NB4 (cell line): ENCODE measurements at regions not wholly inside any gene's neighbourhood (a gene's known extent, or its start where the extent isn't known, plus 50 kb on each side); places are given as distances from the start of the nearest gene placed in this dataset.

Experiments used
- CTCF ChIP-seq: IDR thresholded peaks from one replicate; pipeline ENCODE4 v1.5.1; 2012; ENCODE audit warnings: low read depth, low read length
- POLR2A ChIP-seq: IDR thresholded peaks from 2 replicates; pipeline ENCODE4 v1.6.1; 2011; ENCODE audit warnings: mild to moderate bottlenecking; ENCODE audit not compliant: insufficient read length; ENCODE audit errors: extremely low read depth

GRCh38 chr10:10302689-10303088, 715.0 kb upstream of the CELF2 start:
- TF ChIP-seq CTCF = no peak
- no peak for TF ChIP-seq POLR2A
